ENCODE measurements at regions not wholly inside any gene's neighbourhood (a gene's known extent, or its start where the extent isn't known, plus 50 kb on each side); places are given as distances from the start of the nearest gene placed in this dataset.
A peak's percentile ranks its signal among the peaks of the same experiment; 100 is the strongest.
"Not testable (repeated sequence)": the region's sequence is repeated elsewhere in the genome, so short reads cannot be mapped to it uniquely, and the experiment has no call there.

GRCh38 chr5:41995193-41995592 lies 70.1 kb downstream of the FBXO4 start:
- ChIA-PET POLR2A (no interaction called here), CTCF (no interaction called here)
- TF ChIP-seq CTCF (IDR thresholded peaks at IDR 0.05; ENCODE audit: control extremely low read depth, extremely low read depth, low read depth, missing control alignments) = no peak
- DNase-seq (ENCODE audit: extremely low spot score) = no peak

- POLR2A ChIA-PET = no interaction called here
- CTCF ChIA-PET = no interaction called here
- no peak for DNase-seq (ENCODE audit: extremely low spot score)
- TF ChIP-seq CTCF (IDR thresholded peaks at IDR 0.05; ENCODE audit: control extremely low read depth, extremely low read depth, low read depth, missing control alignments) = no peak
Observed at GRCh38 chr5:42001673-42002072, 76.6 kb downstream of the FBXO4 start.

DNA sequence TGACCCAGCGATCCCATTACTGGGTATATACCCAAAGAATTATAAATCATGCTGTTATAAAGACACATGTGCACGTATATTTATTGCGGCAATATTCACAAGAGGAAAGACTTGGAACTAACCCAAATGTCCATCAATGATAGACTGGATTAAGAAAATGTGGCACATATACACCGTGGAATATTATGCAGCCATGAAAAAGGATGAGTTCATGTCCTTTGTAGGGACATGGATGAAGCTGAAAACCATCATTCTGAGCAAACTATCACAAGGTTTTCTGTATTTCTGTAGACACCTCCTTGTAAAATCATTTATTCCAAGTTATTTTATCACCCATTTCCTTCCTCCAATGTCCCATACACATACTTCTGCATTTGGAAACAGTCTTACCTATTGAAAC lies 78.8 kb downstream of the FBXO4 start:
- POLR2A ChIA-PET; DNase-seq (ENCODE audit: extremely low spot score): not testable (repeated sequence)
- CTCF ChIA-PET = interaction anchor here (1.8 to 2.5 kb wide), 2 partner anchors 15 to 53 kb away, joined by 5 to 15 read pairs; no protein-coding TSS in a partner anchor

GRCh38 chr5:42005561-42006153 lies 80.6 kb downstream of the FBXO4 start:
- CTCF ChIA-PET = interaction anchor here (0.7 to 2.5 kb wide), 16 partner anchors 9 to 581 kb away, joined by 3 to 15 read pairs (median 4); no protein-coding TSS in a partner anchor
- peak; percentile 54 for TF ChIP-seq CTCF (IDR thresholded peaks at IDR 0.05; ENCODE audit: control extremely low read depth, extremely low read depth, low read depth, missing control alignments)
- peak; percentile 13 for DNase-seq (ENCODE audit: extremely low spot score)
- POLR2A ChIA-PET = no interaction called here

GRCh38 chr5:42013561-42013960 lies 88.5 kb downstream of the FBXO4 start:
- no peak for DNase-seq (ENCODE audit: extremely low spot score)
- ChIA-PET CTCF (interaction anchor here (1.0 to 1.9 kb wide), 3 partner anchors 8 to 44 kb away, joined by 4 to 13 read pairs (median 11); no protein-coding TSS in a partner anchor), POLR2A (no interaction called here)
- no peak for TF ChIP-seq CTCF (IDR thresholded peaks at IDR 0.05; ENCODE audit: control extremely low read depth, extremely low read depth, low read depth, missing control alignments)

DNA sequence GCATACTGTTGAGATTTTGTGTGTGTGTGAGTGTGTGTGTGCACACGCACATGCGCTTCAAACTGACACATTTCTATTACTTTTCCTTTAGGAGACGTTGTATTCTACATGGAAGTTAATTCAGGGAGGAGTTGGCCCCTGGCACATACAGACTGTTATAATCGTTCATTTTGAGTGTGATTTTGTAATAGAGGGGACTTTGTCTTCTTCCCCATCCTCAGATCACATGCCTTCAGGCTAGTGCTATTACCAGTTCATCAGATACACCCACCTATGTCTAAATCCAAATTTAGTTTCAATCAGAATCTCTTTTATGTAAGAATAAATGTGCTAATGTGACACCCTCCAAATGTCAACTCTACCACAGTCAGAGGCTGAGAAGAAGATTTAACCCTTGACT lies 90.2 kb downstream of the FBXO4 start:
- CTCF ChIA-PET = interaction anchor here (1.3 to 1.9 kb wide), 3 partner anchors 10 to 42 kb away, joined by 3 to 13 read pairs (median 11); no protein-coding TSS in a partner anchor
- POLR2A ChIA-PET = no interaction called here
- TF ChIP-seq CTCF (IDR thresholded peaks at IDR 0.05; ENCODE audit: control extremely low read depth, extremely low read depth, low read depth, missing control alignments) = no peak
- no peak for DNase-seq (ENCODE audit: extremely low spot score)

DNA sequence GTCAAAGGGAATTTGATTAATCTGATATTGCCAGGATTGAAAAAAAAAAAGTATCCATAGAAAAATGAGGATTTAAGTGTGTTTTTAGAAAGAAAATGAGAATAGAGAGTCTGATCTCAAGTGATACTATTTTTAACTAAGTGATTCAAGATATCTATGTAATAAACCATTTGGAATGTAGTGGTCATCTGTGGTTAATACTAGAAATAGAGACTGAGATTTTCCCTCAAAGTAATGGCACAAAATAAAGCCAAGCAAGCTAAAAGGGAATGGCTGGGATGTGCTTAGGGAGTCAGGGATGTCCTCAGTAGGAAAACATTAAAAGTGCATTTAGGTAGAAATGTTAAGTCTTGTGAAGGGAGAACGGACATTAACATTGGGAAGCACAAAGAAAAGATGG lies 90.6 kb downstream of the FBXO4 start:
- no peak for TF ChIP-seq CTCF (IDR thresholded peaks at IDR 0.05; ENCODE audit: control extremely low read depth, extremely low read depth, low read depth, missing control alignments)
- ChIA-PET POLR2A (no interaction called here), CTCF (interaction anchor here (1.3 to 1.7 kb wide), 2 partner anchors 10 to 11 kb away, joined by 3 to 5 read pairs; no protein-coding TSS in a partner anchor)
- no peak for DNase-seq (ENCODE audit: extremely low spot score)

Data from GM10248 (cell line).